ENCODE measurements at regions not wholly inside any gene's neighbourhood (a gene's known extent, or its start where the extent isn't known, plus 50 kb on each side); places are given as distances from the start of the nearest gene placed in this dataset.

DNA sequence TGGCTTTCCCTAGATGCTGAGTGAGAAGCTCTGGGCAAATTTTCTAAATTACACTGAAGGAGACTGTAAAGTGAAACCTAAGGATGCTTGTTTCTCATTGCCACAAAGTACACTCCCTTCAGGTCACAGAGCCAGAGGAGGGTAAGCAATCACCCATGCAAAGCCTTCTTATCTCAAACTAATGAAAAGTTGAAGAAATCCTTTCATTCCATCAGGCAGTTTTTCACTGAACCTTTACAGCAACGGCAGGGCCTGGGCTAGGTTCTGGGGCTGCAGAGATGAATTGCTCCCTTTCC lies 106.2 kb downstream of the RASSF10 start:
- TF ChIP-seq CTCF (IDR thresholded peaks at IDR 0.05) (no peak), POLR2A (IDR thresholded peaks at IDR 0.05) (no peak)
